Right cardiac atrium (tissue), 5 donors: ENCODE measurements at regions not wholly inside any gene's neighbourhood (a gene's known extent, or its start where the extent isn't known, plus 50 kb on each side); places are given as distances from the start of the nearest gene placed in this dataset.

Experiments
- ATAC-seq, 2 donors: fragments of 200-7000 bp; cut with Tn5 transposase; one replicate each; pipeline versions ENCODE4 v1.8.0 to v1.9.1; 2020; ENCODE audit warnings: moderate library complexity in 2 of 2, mild to moderate bottlenecking in 1 of 2
- DNase-seq, 3 donors: peaks; one replicate each; pipeline ENCODE4 v3.0.0-alpha.2; 2020
- H3K27ac ChIP-seq: one replicate; pipeline ENCODE4 v1.5.1; 2013; ENCODE audit warnings: mild to moderate bottlenecking, low read length, control low read depth, moderate library complexity
- H3K27me3 ChIP-seq: one replicate; pipeline ENCODE4 v1.6.1; 2013; ENCODE audit not compliant: control insufficient read depth, insufficient read depth
- H3K4me1 ChIP-seq: one replicate; pipeline ENCODE4 v1.6.1; 2013; ENCODE audit warnings: low read length; ENCODE audit not compliant: control insufficient read depth, insufficient read depth
- H3K4me3 ChIP-seq: one replicate; pipeline ENCODE4 v1.5.1; 2013; ENCODE audit warnings: low read length, control low read depth
- H3K9me3 ChIP-seq: one replicate; pipeline ENCODE4 v1.6.1; 2013; ENCODE audit warnings: low read length; ENCODE audit not compliant: control insufficient read depth
- whole genome bisulfite sequencing: extraction: QIAGEN DNeasy Blood & Tissue Kit; methylation state at CpG from one replicate; pipeline ENCODE4 v1.1.7; 2013; 5-methylcytosine and 5-hydroxymethylcytosine counted together
- intact Hi-C, 4 donors: fragments of 100-400 bp; cut with DNase I; formaldehyde crosslinking; loops; one replicate each; pipeline versions ENCODE4 v1.11.0 to v1.14.0; 2022 to 2023
- donor health status: healthy with polysubstance abuse.
- donor health status: DM: no; HTN: yes; CAD: no.
- donor health status: DM: no; HTN: no; CAD: no.
- donor health status: DM: no; HTN: yes; CAD: no; lungs with severe emphysema.
- donor health status: DM: yes; HTN: yes; CAD: no.

DNA sequence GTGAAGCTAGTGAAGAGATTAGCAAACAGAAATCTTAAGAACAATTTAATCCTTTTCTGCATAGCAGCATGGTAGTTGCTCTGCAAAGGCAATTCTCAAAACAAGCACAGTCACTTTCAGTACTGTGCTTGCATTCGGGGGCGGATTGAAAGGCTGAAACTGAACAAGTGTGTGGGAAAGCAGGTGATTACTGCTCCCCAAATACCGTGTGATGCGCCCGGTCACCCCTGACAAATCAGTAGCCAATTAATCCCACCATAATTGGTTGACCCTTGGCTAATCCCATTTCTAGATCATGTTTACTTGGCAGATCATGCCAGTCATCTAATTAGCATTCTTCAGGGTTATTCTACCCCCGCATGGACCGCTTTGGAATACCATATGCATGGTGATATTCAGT is 76.5 kb upstream of the ADRB1 start:
- Histone ChIP-seq H3K27me3 (no peaks in the 10 kb centered on the region), H3K4me3 (no peak overlapping the region), H3K27ac (no peak overlapping the region), H3K4me1 (no peaks in the 10 kb centered on the region), H3K9me3 (no peaks in the 10 kb centered on the region)
- WGBS = 85% methylated on average over 7 of the region's 7 CpGs
- ATAC-seq = no peak
- intact Hi-C loops = no loop called here
- DNase-seq = no peak

GRCh38 chr10:113970641-113971040 is 73.0 kb upstream of the ADRB1 start:
- intact Hi-C loops = no loop called here
- H3K27me3 ChIP-seq = no peaks in the 10 kb centered on the region
- H3K4me1 ChIP-seq = no peaks in the 10 kb centered on the region
- DNase-seq (no peak), ATAC-seq (no peak)
- H3K4me3 ChIP-seq = no peak overlapping the region
- no peaks in the 10 kb centered on the region for H3K9me3 ChIP-seq
- H3K27ac ChIP-seq = no peak overlapping the region

- 88% methylated on average over 3 of the region's 3 CpGs for WGBS
- H3K27ac ChIP-seq = no peak overlapping the region
- intact Hi-C loops = no loop called here
- H3K4me3 ChIP-seq = no peak overlapping the region
- DNase-seq = no peak
- no peaks in the 10 kb centered on the region for H3K27me3 ChIP-seq
- no peaks in the 10 kb centered on the region for H3K4me1 ChIP-seq
- no peak for ATAC-seq
- H3K9me3 ChIP-seq = no peaks in the 10 kb centered on the region
Measured at GRCh38 chr10:113971349-113971973, 72.2 kb upstream of the ADRB1 start.

- Histone ChIP-seq H3K9me3 (no peaks in the 10 kb centered on the region), H3K4me3 (no peak overlapping the region), H3K27ac (no peak overlapping the region), H3K4me1 (peaks cover 8% of the 10 kb centered on the region), H3K27me3 (no peaks in the 10 kb centered on the region)
- WGBS = 93% methylated on average over 7 of the region's 7 CpGs
- ATAC-seq (no peak), DNase-seq (no peak)
- intact Hi-C loops = no loop called here
Measured at GRCh38 chr10:113977174-113977573, 66.5 kb upstream of the ADRB1 start.

- WGBS = 64% methylated on average over 9 of the region's 9 CpGs
- no peaks in the 10 kb centered on the region for H3K27me3 ChIP-seq
- intact Hi-C loops = no loop called here
- ATAC-seq = peak; percentile 65
- peak; percentile 40 to 71 (median 55) for DNase-seq
- peaks cover 14% of the 10 kb centered on the region for H3K4me1 ChIP-seq
- no peaks in the 10 kb centered on the region for H3K9me3 ChIP-seq
- H3K27ac ChIP-seq = peak overlapping the region; percentile 68
- no peak overlapping the region for H3K4me3 ChIP-seq
Measured at GRCh38 chr10:113978802-113979201, 64.9 kb upstream of the ADRB1 start.

DNA sequence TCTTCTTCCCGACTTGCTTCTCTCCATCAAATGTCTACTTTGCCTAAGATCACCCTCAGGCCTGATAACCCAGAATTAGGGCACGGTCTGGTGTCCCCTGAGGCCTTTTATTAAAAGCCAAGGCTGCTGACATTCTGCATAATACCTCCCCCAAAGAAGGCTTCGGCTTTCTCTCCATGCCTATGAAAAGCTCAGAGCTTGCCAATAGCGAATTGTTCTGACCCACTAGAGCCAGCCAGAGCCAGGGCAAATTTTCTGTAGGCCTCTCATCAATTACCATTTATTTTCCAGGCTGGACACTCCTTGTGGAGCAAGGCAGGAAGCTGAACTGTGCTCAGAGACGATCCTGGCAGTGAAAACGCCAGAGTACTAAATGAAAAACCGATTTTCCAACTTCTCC is 64.3 kb upstream of the ADRB1 start:
- DNase-seq = no peak
- peak in 1 of 2 donors; percentile 15 for ATAC-seq
- H3K27ac ChIP-seq = peak overlapping the region; percentile 68
- no peaks in the 10 kb centered on the region for H3K9me3 ChIP-seq
- intact Hi-C loops = no loop called here
- 64% methylated on average over 7 of the region's 7 CpGs for WGBS
- H3K4me3 ChIP-seq = no peak overlapping the region
- H3K4me1 ChIP-seq = peaks cover 14% of the 10 kb centered on the region
- H3K27me3 ChIP-seq = no peaks in the 10 kb centered on the region

- DNase-seq = no peak
- intact Hi-C loops = no loop called here
- Histone ChIP-seq H3K4me3 (no peak overlapping the region), H3K27me3 (no peaks in the 10 kb centered on the region), H3K9me3 (no peaks in the 10 kb centered on the region), H3K27ac (no peak overlapping the region), H3K4me1 (peaks cover 14% of the 10 kb centered on the region)
- 84% methylated on average over 3 of the region's 3 CpGs for WGBS
- no peak for ATAC-seq
Measured at GRCh38 chr10:113980408-113981087, 63.1 kb upstream of the ADRB1 start.

- intact Hi-C loops = no loop called here
- peak overlapping the region; percentile 40 for H3K27ac ChIP-seq
- ATAC-seq (no peak), DNase-seq (no peak)
- H3K27me3 ChIP-seq = no peaks in the 10 kb centered on the region
- no peak overlapping the region for H3K4me3 ChIP-seq
- peaks cover 14% of the 10 kb centered on the region for H3K4me1 ChIP-seq
- H3K9me3 ChIP-seq = no peaks in the 10 kb centered on the region
Measured at GRCh38 chr10:113982296-113982695, 61.4 kb upstream of the ADRB1 start.

- Histone ChIP-seq H3K27ac (peak overlapping the region; percentile 40), H3K27me3 (no peaks in the 10 kb centered on the region), H3K9me3 (no peaks in the 10 kb centered on the region), H3K4me3 (no peak overlapping the region), H3K4me1 (peaks cover 14% of the 10 kb centered on the region)
- DNase-seq = no peak
- WGBS = 50% methylated on average over 4 of the region's 4 CpGs
- intact Hi-C loops = no loop called here
- ATAC-seq = peak; percentile 20 to 40
Measured at GRCh38 chr10:113982769-113983168, 60.9 kb upstream of the ADRB1 start.

DNA sequence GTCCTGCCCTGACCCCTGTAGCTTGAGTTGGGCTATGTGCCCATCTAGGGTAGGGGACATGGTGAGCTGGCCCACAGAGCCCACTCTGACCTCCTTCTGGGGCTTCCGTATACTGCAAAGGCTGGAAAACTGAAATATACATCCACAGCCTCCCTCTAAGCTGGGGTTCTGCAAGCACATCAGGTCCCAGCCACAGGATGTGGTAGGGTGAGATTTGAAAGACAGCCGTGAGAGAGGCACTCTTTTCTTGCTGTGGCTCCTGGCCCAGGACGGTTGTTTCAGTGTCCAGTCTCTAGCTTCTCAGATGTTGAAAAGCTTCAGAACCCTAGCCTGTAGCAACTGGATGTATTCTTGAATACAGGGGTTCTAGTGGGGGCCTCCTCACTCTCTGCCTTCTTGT is 60.1 kb upstream of the ADRB1 start:
- no peak for DNase-seq
- H3K4me1 ChIP-seq = peaks cover 14% of the 10 kb centered on the region
- H3K27ac ChIP-seq = no peak overlapping the region
- intact Hi-C loops = no loop called here
- 88% methylated on average over 3 of the region's 3 CpGs for WGBS
- H3K9me3 ChIP-seq = no peaks in the 10 kb centered on the region
- no peaks in the 10 kb centered on the region for H3K27me3 ChIP-seq
- ATAC-seq = no peak
- no peak overlapping the region for H3K4me3 ChIP-seq

GRCh38 chr10:113985297-113985844 is 58.3 kb upstream of the ADRB1 start:
- no peaks in the 10 kb centered on the region for H3K27me3 ChIP-seq
- no peak for DNase-seq
- WGBS = 85% methylated on average over 5 of the region's 5 CpGs
- no peaks in the 10 kb centered on the region for H3K9me3 ChIP-seq
- no peak overlapping the region for H3K4me3 ChIP-seq
- ATAC-seq = no peak
- intact Hi-C loops = no loop called here
- peaks cover 6% of the 10 kb centered on the region for H3K4me1 ChIP-seq
- no peak overlapping the region for H3K27ac ChIP-seq
